RWPE1 (cell line): ENCODE measurements at regions not wholly inside any gene's neighbourhood (a gene's known extent, or its start where the extent isn't known, plus 50 kb on each side); places are given as distances from the start of the nearest gene placed in this dataset.

Source experiments
- CTCF ChIA-PET: fragments of 350-600 bp; sonication (Branson Sonifier 250); formaldehyde crosslinking; extraction: SDS; loops from one replicate; lab custom pipeline; 2021; lab: Yijun Ruan, JAX
- POLR2A ChIA-PET: fragments of 400-600 bp; formaldehyde crosslinking; extraction: SDS; loops from one replicate; lab custom pipeline; 2020; ENCODE audit warnings: antibody characterized with exemption; ENCODE audit not compliant: low non-redundant PET; lab: Yijun Ruan, JAX
- DNase-seq: peaks from one replicate; pipeline ENCODE4 v3.0.0; 2012; ENCODE audit warnings: low spot score
- H3K27ac ChIP-seq: fragments of 450-650 bp; 2 replicates; pipeline ENCODE4 v1.5.1; 2017
- TF ChIP-seq, protein P1 (sequence below): fragments of 450-650 bp; conservative IDR thresholded peaks from 2 replicates; pipeline ENCODE4 v1.5.1; 2017; ENCODE audit warnings: low read depth, mild to moderate bottlenecking

DNA sequence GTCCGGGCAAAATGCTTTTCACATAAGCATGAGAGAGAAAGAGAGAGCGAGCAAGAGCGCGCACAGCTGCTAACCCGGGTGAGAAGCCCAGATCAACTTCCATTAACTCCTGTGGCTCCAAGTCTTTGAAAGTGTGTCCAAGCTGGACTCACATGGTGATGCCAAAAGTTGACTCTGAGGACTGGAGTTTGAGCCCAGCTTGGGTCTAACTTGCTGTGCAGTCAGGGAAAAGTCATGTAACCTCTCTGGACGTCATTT, 357.2 kb upstream of the SULF2 start:
- ChIA-PET CTCF (interaction anchor here (1.0 kb wide), 1 partner anchor 478 kb away, joined by 6 read pairs; no protein-coding TSS in a partner anchor), POLR2A (no interaction called here)
- H3K27ac ChIP-seq, result peak overlapping the region; percentile 59
- no peak for DNase-seq
- TF ChIP-seq, protein P1, sequence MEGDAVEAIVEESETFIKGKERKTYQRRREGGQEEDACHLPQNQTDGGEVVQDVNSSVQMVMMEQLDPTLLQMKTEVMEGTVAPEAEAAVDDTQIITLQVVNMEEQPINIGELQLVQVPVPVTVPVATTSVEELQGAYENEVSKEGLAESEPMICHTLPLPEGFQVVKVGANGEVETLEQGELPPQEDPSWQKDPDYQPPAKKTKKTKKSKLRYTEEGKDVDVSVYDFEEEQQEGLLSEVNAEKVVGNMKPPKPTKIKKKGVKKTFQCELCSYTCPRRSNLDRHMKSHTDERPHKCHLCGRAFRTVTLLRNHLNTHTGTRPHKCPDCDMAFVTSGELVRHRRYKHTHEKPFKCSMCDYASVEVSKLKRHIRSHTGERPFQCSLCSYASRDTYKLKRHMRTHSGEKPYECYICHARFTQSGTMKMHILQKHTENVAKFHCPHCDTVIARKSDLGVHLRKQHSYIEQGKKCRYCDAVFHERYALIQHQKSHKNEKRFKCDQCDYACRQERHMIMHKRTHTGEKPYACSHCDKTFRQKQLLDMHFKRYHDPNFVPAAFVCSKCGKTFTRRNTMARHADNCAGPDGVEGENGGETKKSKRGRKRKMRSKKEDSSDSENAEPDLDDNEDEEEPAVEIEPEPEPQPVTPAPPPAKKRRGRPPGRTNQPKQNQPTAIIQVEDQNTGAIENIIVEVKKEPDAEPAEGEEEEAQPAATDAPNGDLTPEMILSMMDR, result no peak

DNA sequence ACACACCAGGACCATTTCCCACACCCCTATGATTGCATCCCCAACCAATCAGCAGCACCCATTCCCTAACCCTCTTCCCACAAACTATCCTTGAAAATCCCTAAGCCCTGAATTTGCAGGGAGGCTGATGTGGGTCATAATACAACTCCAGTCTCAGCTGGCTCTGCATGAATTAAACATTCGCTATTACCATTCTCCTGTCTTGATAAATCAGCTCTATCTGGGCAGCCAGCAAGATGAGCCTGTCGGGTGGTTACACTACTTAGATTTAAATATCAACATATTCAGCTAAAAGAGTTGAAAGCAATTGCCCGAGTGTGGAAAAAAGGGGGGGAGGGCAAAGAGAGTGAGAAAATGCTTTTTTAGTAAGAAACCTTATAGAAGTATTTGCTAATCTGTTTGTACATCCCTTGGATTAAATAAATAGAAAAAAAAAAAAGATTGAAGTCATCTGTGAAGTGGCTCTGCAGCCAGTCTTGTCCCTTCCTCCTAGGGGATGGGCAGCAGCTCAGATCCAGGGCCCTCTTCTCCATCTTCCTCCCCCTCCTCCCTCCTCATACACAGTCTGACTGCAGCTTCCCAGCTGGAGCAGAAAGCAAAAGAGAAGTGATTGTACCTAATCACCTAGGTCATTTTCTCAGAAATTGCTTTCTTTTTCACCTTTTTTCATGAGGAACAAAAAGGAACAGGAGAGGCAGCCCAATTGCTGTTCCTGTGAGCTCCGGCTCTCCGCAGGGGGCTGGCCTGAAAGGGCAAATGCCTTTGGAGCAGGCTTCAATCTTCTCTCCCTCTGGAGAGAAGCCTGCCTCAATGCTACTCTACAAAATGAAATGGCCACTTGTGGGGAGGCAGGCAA, 356.6 kb upstream of the SULF2 start:
- ChIA-PET POLR2A (no interaction called here), CTCF (interaction anchor here (1.0 kb wide), 1 partner anchor 479 kb away, joined by 6 read pairs; no protein-coding TSS in a partner anchor)
- DNase-seq, result no peak
- H3K27ac ChIP-seq, result peak overlapping the region; percentile 59
- TF ChIP-seq, protein P1, result no peak

DNA sequence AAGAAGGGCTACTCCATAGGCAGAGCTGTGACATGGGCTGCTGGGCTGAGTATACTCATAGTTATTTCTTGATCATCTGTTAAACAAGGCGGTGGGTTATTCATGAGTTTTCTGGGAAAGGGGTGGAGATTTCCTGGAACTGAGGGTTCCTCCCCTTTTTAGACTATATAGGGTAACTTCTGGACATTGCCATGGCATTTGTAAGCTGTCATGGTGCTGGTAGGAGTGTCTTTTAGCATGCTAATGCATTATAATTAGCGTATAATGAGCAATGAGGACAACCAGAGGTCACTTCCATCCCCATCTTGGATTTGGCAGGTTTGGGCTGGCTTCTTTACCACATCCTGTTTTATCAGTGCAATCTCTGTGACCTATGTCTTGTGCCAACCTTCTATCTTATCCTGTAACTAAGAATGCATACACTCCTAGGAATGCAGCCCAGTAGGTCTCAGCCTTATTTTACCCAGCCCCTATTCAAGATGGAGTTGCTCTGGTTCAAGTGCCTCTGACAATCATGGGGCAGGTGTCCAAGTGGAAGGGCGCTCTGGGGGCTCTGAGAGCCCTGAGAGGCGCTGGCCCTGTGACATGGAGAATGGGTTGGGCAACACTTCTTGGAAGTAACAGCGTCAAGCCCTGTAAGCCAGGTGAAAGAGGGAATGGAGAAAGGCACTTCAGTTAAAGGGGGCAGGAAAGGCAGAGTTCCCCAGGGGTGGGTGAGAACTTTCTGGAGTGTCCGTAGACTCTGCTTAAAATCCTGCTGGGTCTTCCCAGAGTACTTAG, 354.2 kb upstream of the SULF2 start:
- DNase-seq, result peak; percentile 68
- ChIA-PET POLR2A (no interaction called here), CTCF (interaction anchor here (0.6 kb wide), 1 partner anchor 498 kb away, joined by 3 read pairs; no protein-coding TSS in a partner anchor)
- peak overlapping the region; percentile 60 for H3K27ac ChIP-seq
- TF ChIP-seq, protein P1, result no peak

DNA sequence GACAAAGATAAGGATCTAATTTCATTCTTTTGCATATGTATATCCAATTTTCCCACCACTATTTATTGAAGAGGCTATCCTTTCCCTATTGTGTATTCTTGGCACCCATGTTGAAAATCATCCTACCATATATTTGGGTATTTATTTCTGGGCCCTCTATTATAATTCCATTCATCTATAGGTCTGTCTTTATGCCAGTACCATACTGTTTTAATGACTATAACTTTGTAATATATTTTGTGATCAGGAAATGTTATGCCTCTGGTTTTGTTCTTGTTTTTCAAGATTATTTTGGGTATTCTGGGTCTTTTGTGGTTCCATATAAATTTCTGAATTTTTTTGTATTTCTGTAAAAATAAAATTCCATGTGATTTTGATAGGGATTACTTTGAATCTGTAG, 347.6 kb upstream of the SULF2 start:
- ChIA-PET POLR2A (no interaction called here), CTCF (no interaction called here)
- TF ChIP-seq, protein P1, result no peak

DNA sequence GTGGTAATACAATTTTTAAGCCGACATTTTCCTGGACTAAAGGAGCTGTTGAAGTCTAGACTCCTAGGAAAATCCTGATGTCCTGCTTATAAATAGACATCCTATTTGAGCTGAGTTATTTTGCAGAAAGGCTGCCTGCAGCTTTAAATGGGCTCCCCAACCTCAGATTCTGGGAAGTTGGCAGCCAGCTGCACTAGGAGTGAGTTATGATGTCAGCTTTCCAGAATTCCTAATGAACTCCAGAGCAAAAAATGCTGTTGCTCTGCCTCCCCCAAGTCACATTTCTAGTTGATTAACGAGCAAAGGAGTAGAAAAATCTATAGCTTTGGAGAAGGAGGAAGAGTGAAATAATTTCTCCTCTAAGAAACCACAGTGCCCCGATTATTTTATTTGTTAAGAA, 346.3 kb upstream of the SULF2 start:
- no peak overlapping the region for H3K27ac ChIP-seq
- ChIA-PET POLR2A (no interaction called here), CTCF (interaction anchor here (0.5 to 0.6 kb wide), 2 partner anchors 345 to 912 kb away, joined by 4 read pairs; no protein-coding TSS in a partner anchor)
- no peak for DNase-seq
- TF ChIP-seq, protein P1, result no peak

More for the DNA sequence above, 347.6 kb upstream of the SULF2 start:
- DNase-seq, result no peak
- no peak overlapping the region for H3K27ac ChIP-seq

DNA sequence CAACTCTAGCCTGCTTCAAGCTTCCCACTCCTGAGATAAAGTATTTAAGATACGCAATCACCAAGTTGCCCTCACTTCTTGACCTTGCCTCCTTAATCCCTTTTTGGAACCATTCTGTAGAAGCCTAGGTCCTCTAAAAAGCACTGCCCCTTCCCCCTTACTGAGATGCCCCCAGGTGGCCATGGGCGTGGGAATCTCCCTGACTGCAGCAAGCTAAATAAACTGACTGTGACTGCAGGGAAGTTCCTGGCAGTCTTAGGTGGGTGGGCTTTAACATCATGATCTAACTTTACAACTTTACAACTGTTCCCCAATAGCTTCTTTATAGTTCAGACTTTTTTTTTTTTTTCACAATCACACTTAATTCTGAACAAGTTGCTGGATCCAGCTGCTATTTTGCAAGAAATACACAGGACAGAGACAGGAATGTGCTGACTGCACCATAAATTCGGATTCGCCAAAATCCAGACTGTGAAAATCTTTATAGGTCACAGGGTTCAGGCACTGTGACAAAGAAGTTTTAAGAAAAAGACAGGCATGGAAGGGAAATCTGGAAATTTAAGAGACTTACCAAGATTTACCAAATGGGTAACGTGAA, 344.2 kb upstream of the SULF2 start:
- TF ChIP-seq, protein P1, result no peak
- peak overlapping the region; percentile 85 for H3K27ac ChIP-seq
- ChIA-PET CTCF (interaction anchor here (0.5 to 1.3 kb wide), 5 partner anchors 14 to 713 kb away, joined by 3 to 7 read pairs (median 4); no protein-coding TSS in a partner anchor), POLR2A (no interaction called here)
- no peak for DNase-seq
